ENCODE measurements at regions not wholly inside any gene's neighbourhood (a gene's known extent, or its start where the extent isn't known, plus 50 kb on each side); places are given as distances from the start of the nearest gene placed in this dataset.

DNA sequence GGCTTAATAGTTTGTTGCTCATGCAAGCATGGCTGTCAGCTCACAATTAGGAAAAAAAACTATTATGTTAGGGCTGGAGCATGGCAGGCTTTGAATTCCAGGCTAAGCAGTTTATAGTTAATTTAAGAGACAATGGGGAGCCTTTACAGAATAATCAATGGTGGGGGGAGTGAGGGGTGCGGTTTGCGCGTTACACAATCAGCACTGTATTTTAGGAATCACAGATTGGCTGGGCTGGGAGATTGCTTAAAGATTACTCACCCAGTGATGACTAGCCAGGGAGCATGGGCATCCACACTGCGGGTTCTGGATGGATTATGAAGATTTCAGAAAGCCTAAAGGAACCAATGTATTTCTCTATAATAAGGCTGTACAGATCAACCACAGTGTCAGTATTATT is 186.6 kb downstream of the SOX3 start:
- TF ChIP-seq, protein P1, sequence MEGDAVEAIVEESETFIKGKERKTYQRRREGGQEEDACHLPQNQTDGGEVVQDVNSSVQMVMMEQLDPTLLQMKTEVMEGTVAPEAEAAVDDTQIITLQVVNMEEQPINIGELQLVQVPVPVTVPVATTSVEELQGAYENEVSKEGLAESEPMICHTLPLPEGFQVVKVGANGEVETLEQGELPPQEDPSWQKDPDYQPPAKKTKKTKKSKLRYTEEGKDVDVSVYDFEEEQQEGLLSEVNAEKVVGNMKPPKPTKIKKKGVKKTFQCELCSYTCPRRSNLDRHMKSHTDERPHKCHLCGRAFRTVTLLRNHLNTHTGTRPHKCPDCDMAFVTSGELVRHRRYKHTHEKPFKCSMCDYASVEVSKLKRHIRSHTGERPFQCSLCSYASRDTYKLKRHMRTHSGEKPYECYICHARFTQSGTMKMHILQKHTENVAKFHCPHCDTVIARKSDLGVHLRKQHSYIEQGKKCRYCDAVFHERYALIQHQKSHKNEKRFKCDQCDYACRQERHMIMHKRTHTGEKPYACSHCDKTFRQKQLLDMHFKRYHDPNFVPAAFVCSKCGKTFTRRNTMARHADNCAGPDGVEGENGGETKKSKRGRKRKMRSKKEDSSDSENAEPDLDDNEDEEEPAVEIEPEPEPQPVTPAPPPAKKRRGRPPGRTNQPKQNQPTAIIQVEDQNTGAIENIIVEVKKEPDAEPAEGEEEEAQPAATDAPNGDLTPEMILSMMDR (IDR thresholded peaks at IDR 0.05; ENCODE audit: low read length), result no peak
- no peak for TF ChIP-seq EZH2 (IDR thresholded peaks at IDR 0.05; ENCODE audit: borderline replicate concordance, low read length)
